ENCODE measurements at regions not wholly inside any gene's neighbourhood (a gene's known extent, or its start where the extent isn't known, plus 50 kb on each side); places are given as distances from the start of the nearest gene placed in this dataset.

- no peak overlapping the region for H3K4me3 Mint-ChIP-seq
- H3K9me3 Mint-ChIP-seq: no peaks in the 10 kb centered on the region
- intact Hi-C loops (cut with micrococcal nuclease): no loop called here
- no peaks in the 10 kb centered on the region for H3K4me1 Mint-ChIP-seq (ENCODE audit: low read depth)
- no peak overlapping the region for H3K27ac Mint-ChIP-seq
- H3K36me3 Mint-ChIP-seq (ENCODE audit: low read depth): no peaks in the 10 kb centered on the region
- H3K27me3 Mint-ChIP-seq: no peaks in the 10 kb centered on the region
Observed at GRCh38 chr4:28221536-28221935, 1360.9 kb downstream of the STIM2 start.

- Mint-ChIP-seq H3K4me1 (ENCODE audit: low read depth) (no peaks in the 10 kb centered on the region), H3K27ac (no peak overlapping the region), H3K9me3 (no peaks in the 10 kb centered on the region), H3K4me3 (no peak overlapping the region), H3K27me3 (no peaks in the 10 kb centered on the region), H3K36me3 (ENCODE audit: low read depth) (no peaks in the 10 kb centered on the region)
- intact Hi-C loops (cut with micrococcal nuclease): no loop called here
Observed at GRCh38 chr4:28225050-28225449, 1364.4 kb downstream of the STIM2 start.

- intact Hi-C loops (cut with micrococcal nuclease): no loop called here
- H3K27ac Mint-ChIP-seq: no peak overlapping the region
- no peak overlapping the region for H3K4me3 Mint-ChIP-seq
- no peaks in the 10 kb centered on the region for H3K36me3 Mint-ChIP-seq (ENCODE audit: low read depth)
- no peaks in the 10 kb centered on the region for H3K4me1 Mint-ChIP-seq (ENCODE audit: low read depth)
- H3K9me3 Mint-ChIP-seq: no peaks in the 10 kb centered on the region
- H3K27me3 Mint-ChIP-seq: no peaks in the 10 kb centered on the region
Observed at GRCh38 chr4:28225689-28226353, 1365.2 kb downstream of the STIM2 start.

- Mint-ChIP-seq H3K27ac (no peak overlapping the region), H3K9me3 (no peaks in the 10 kb centered on the region), H3K4me3 (no peak overlapping the region), H3K27me3 (no peaks in the 10 kb centered on the region), H3K4me1 (ENCODE audit: low read depth) (no peaks in the 10 kb centered on the region), H3K36me3 (ENCODE audit: low read depth) (no peaks in the 10 kb centered on the region)
- intact Hi-C loops (cut with micrococcal nuclease): no loop called here
Observed at GRCh38 chr4:28226962-28227361, 1366.3 kb downstream of the STIM2 start.

- intact Hi-C loops (cut with micrococcal nuclease): no loop called here
- Mint-ChIP-seq H3K27ac (no peak overlapping the region), H3K4me1 (ENCODE audit: low read depth) (no peaks in the 10 kb centered on the region), H3K36me3 (ENCODE audit: low read depth) (no peaks in the 10 kb centered on the region), H3K27me3 (no peaks in the 10 kb centered on the region), H3K4me3 (no peak overlapping the region), H3K9me3 (no peaks in the 10 kb centered on the region)
Observed at GRCh38 chr4:28227764-28228163, 1367.1 kb downstream of the STIM2 start.

- Mint-ChIP-seq H3K27me3 (no peaks in the 10 kb centered on the region), H3K36me3 (ENCODE audit: low read depth) (no peaks in the 10 kb centered on the region), H3K9me3 (no peaks in the 10 kb centered on the region), H3K4me3 (no peak overlapping the region), H3K4me1 (ENCODE audit: low read depth) (no peaks in the 10 kb centered on the region), H3K27ac (no peak overlapping the region)
- intact Hi-C loops (cut with micrococcal nuclease): no loop called here
Observed at GRCh38 chr4:28228561-28229491, 1368.2 kb downstream of the STIM2 start.

GRCh38 chr4:28232376-28232775, 1371.7 kb downstream of the STIM2 start:
- H3K27ac Mint-ChIP-seq: no peak overlapping the region
- intact Hi-C loops (cut with micrococcal nuclease): no loop called here
- no peaks in the 10 kb centered on the region for H3K4me1 Mint-ChIP-seq (ENCODE audit: low read depth)
- H3K27me3 Mint-ChIP-seq: no peaks in the 10 kb centered on the region
- no peaks in the 10 kb centered on the region for H3K9me3 Mint-ChIP-seq
- no peaks in the 10 kb centered on the region for H3K36me3 Mint-ChIP-seq (ENCODE audit: low read depth)
- no peak overlapping the region for H3K4me3 Mint-ChIP-seq

GRCh38 chr4:28232951-28233350, 1372.3 kb downstream of the STIM2 start:
- H3K4me3 Mint-ChIP-seq: no peak overlapping the region
- no peaks in the 10 kb centered on the region for H3K4me1 Mint-ChIP-seq (ENCODE audit: low read depth)
- H3K9me3 Mint-ChIP-seq: peaks cover 2% of the 10 kb centered on the region
- no peaks in the 10 kb centered on the region for H3K27me3 Mint-ChIP-seq
- intact Hi-C loops (cut with micrococcal nuclease): no loop called here
- no peaks in the 10 kb centered on the region for H3K36me3 Mint-ChIP-seq (ENCODE audit: low read depth)
- H3K27ac Mint-ChIP-seq: no peak overlapping the region

GRCh38 chr4:28233724-28234123, 1373.1 kb downstream of the STIM2 start:
- no peaks in the 10 kb centered on the region for H3K4me1 Mint-ChIP-seq (ENCODE audit: low read depth)
- no peaks in the 10 kb centered on the region for H3K27me3 Mint-ChIP-seq
- peaks cover 9% of the 10 kb centered on the region for H3K9me3 Mint-ChIP-seq
- no peak overlapping the region for H3K4me3 Mint-ChIP-seq
- H3K27ac Mint-ChIP-seq: no peak overlapping the region
- H3K36me3 Mint-ChIP-seq (ENCODE audit: low read depth): no peaks in the 10 kb centered on the region
- intact Hi-C loops (cut with micrococcal nuclease): no loop called here

- H3K27me3 Mint-ChIP-seq: no peaks in the 10 kb centered on the region
- no peak overlapping the region for H3K27ac Mint-ChIP-seq
- H3K36me3 Mint-ChIP-seq (ENCODE audit: low read depth): no peaks in the 10 kb centered on the region
- intact Hi-C loops (cut with micrococcal nuclease): no loop called here
- H3K4me3 Mint-ChIP-seq: no peak overlapping the region
- peaks cover 9% of the 10 kb centered on the region for H3K9me3 Mint-ChIP-seq
- no peaks in the 10 kb centered on the region for H3K4me1 Mint-ChIP-seq (ENCODE audit: low read depth)
Observed at GRCh38 chr4:28238876-28239275, 1378.2 kb downstream of the STIM2 start.

- Mint-ChIP-seq H3K4me1 (ENCODE audit: low read depth) (no peaks in the 10 kb centered on the region), H3K27ac (no peak overlapping the region), H3K4me3 (no peak overlapping the region), H3K27me3 (no peaks in the 10 kb centered on the region), H3K9me3 (peaks cover 9% of the 10 kb centered on the region), H3K36me3 (ENCODE audit: low read depth) (no peaks in the 10 kb centered on the region)
- intact Hi-C loops (cut with micrococcal nuclease): no loop called here
Observed at GRCh38 chr4:28241021-28241420, 1380.4 kb downstream of the STIM2 start.

- Mint-ChIP-seq H3K4me1 (ENCODE audit: low read depth) (no peaks in the 10 kb centered on the region), H3K9me3 (no peaks in the 10 kb centered on the region), H3K36me3 (ENCODE audit: low read depth) (no peaks in the 10 kb centered on the region), H3K4me3 (no peak overlapping the region), H3K27me3 (no peaks in the 10 kb centered on the region), H3K27ac (no peak overlapping the region)
- intact Hi-C loops (cut with micrococcal nuclease): no loop called here
Observed at GRCh38 chr4:28247805-28248204, 1387.2 kb downstream of the STIM2 start.

- Mint-ChIP-seq H3K9me3 (no peaks in the 10 kb centered on the region), H3K4me3 (no peak overlapping the region), H3K36me3 (ENCODE audit: low read depth) (no peaks in the 10 kb centered on the region), H3K27ac (no peak overlapping the region), H3K27me3 (no peaks in the 10 kb centered on the region), H3K4me1 (ENCODE audit: low read depth) (no peaks in the 10 kb centered on the region)
- intact Hi-C loops (cut with micrococcal nuclease): no loop called here
Observed at GRCh38 chr4:28248269-28248668, 1387.6 kb downstream of the STIM2 start.

GRCh38 chr4:28250646-28251045, 1390.0 kb downstream of the STIM2 start:
- intact Hi-C loops (cut with micrococcal nuclease): no loop called here
- H3K27me3 Mint-ChIP-seq: no peaks in the 10 kb centered on the region
- H3K4me1 Mint-ChIP-seq (ENCODE audit: low read depth): no peaks in the 10 kb centered on the region
- no peaks in the 10 kb centered on the region for H3K36me3 Mint-ChIP-seq (ENCODE audit: low read depth)
- H3K9me3 Mint-ChIP-seq: peaks cover 15% of the 10 kb centered on the region
- H3K27ac Mint-ChIP-seq: no peak overlapping the region
- no peak overlapping the region for H3K4me3 Mint-ChIP-seq

All from dendritic cell treated with granulocyte-macrophage colony-stimulating factor and Interleukin-4, amounts not matched to agents 40 ng/mL and 50 ng/mL, for 4 days (primary cell).